GM18517 (cell line): ENCODE measurements at regions not wholly inside any gene's neighbourhood (a gene's known extent, or its start where the extent isn't known, plus 50 kb on each side); places are given as distances from the start of the nearest gene placed in this dataset.
"Not testable (repeated sequence)": the region's sequence is repeated elsewhere in the genome, so short reads cannot be mapped to it uniquely, and the experiment has no call there.

Source experiments
- ATAC-seq: cut with Tn5 transposase; IDR thresholded peaks from one replicate; pipeline ENCODE4 v1.9.1; 2021; ENCODE audit warnings: mild to moderate bottlenecking, moderate library complexity; ENCODE audit not compliant: unreplicated experiment

GRCh38 chr2:184297085-184297484 is 301.2 kb upstream of the ZNF804A start:
- no peak for ATAC-seq

- ATAC-seq: no peak
These were observed 295.8 kb upstream of the ZNF804A start for GRCh38 chr2:184302506-184302905.

- no peak for ATAC-seq
These were observed 294.3 kb upstream of the ZNF804A start for GRCh38 chr2:184304006-184304405.

GRCh38 chr2:184305105-184305504 is 293.2 kb upstream of the ZNF804A start:
- ATAC-seq: no peak

- no peak for ATAC-seq
These were observed 289.6 kb upstream of the ZNF804A start for GRCh38 chr2:184308706-184309105.

GRCh38 chr2:184312970-184313369 is 285.4 kb upstream of the ZNF804A start:
- no peak for ATAC-seq

- ATAC-seq: no peak
These were observed 283.5 kb upstream of the ZNF804A start for GRCh38 chr2:184314829-184315228.

GRCh38 chr2:184316921-184317320 is 281.4 kb upstream of the ZNF804A start:
- ATAC-seq: no peak

GRCh38 chr2:184322615-184323014 is 275.7 kb upstream of the ZNF804A start:
- no peak for ATAC-seq

GRCh38 chr2:184326066-184326465 is 272.3 kb upstream of the ZNF804A start:
- no peak for ATAC-seq

- not testable (repeated sequence) for ATAC-seq
These were observed 270.5 kb upstream of the ZNF804A start for GRCh38 chr2:184327805-184328204.

GRCh38 chr2:184330561-184330960 is 267.8 kb upstream of the ZNF804A start:
- not testable (repeated sequence) for ATAC-seq

GRCh38 chr2:184336688-184337087 is 261.6 kb upstream of the ZNF804A start:
- no peak for ATAC-seq

- no peak for ATAC-seq
These were observed 259.6 kb upstream of the ZNF804A start for GRCh38 chr2:184338771-184339170.

- no peak for ATAC-seq
These were observed 258.4 kb upstream of the ZNF804A start for GRCh38 chr2:184339966-184340365.

- no peak for ATAC-seq
These were observed 251.9 kb upstream of the ZNF804A start for GRCh38 chr2:184346338-184346862.

- ATAC-seq: no peak
These were observed 247.2 kb upstream of the ZNF804A start for GRCh38 chr2:184351126-184351525.

GRCh38 chr2:184357033-184357432 is 241.3 kb upstream of the ZNF804A start:
- no peak for ATAC-seq

GRCh38 chr2:184359379-184359778 is 238.9 kb upstream of the ZNF804A start:
- ATAC-seq: no peak

GRCh38 chr2:184363213-184363612 is 235.1 kb upstream of the ZNF804A start:
- no peak for ATAC-seq

GRCh38 chr2:184367211-184367610 is 231.1 kb upstream of the ZNF804A start:
- no peak for ATAC-seq

- no peak for ATAC-seq
These were observed 229.0 kb upstream of the ZNF804A start for GRCh38 chr2:184369307-184369706.

GRCh38 chr2:184370954-184371353 is 227.4 kb upstream of the ZNF804A start:
- ATAC-seq: peak; percentile 56
